ENCODE measurements at regions not wholly inside any gene's neighbourhood (a gene's known extent, or its start where the extent isn't known, plus 50 kb on each side); places are given as distances from the start of the nearest gene placed in this dataset.

DNA sequence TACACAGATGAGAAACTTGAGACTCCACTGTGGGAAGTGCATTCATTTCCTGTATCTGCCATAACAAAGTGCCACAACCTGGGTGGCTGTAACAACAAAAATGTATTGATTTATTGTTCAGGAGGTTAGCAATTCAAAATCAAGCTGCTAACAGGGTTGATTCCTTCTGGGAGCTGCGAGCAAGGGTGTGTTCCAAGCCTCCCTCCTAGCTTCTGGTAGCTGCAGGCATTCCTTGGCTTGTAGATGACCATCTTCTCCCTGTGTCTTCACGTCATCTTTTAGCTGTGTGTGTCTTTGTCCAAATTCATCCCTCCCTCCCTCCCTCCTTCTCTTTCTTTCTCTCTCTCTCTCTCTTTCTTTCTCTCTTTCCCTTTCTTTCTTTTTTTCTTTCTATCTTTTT lies 258.1 kb downstream of the MSX2 start:
- DNase-seq (ENCODE audit: low read depth), result no peak
- TF ChIP-seq, protein P1, sequence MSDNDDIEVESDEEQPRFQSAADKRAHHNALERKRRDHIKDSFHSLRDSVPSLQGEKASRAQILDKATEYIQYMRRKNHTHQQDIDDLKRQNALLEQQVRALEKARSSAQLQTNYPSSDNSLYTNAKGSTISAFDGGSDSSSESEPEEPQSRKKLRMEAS (IDR thresholded peaks at IDR 0.05; ENCODE audit: low read depth, low read length), result no peak
- TF ChIP-seq POLR2A (IDR thresholded peaks at IDR 0.05; ENCODE audit: extremely low read depth, insufficient read length) (no peak), MYC (IDR thresholded peaks at IDR 0.05; ENCODE audit: low read depth, low read length) (no peak)
- TF ChIP-seq, protein P2, sequence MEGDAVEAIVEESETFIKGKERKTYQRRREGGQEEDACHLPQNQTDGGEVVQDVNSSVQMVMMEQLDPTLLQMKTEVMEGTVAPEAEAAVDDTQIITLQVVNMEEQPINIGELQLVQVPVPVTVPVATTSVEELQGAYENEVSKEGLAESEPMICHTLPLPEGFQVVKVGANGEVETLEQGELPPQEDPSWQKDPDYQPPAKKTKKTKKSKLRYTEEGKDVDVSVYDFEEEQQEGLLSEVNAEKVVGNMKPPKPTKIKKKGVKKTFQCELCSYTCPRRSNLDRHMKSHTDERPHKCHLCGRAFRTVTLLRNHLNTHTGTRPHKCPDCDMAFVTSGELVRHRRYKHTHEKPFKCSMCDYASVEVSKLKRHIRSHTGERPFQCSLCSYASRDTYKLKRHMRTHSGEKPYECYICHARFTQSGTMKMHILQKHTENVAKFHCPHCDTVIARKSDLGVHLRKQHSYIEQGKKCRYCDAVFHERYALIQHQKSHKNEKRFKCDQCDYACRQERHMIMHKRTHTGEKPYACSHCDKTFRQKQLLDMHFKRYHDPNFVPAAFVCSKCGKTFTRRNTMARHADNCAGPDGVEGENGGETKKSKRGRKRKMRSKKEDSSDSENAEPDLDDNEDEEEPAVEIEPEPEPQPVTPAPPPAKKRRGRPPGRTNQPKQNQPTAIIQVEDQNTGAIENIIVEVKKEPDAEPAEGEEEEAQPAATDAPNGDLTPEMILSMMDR (IDR thresholded peaks at IDR 0.05; ENCODE audit: low read depth, low read length), result no peak
- no peak overlapping the region for H3K4me3 ChIP-seq (ENCODE audit: low read depth, low read length)

DNA sequence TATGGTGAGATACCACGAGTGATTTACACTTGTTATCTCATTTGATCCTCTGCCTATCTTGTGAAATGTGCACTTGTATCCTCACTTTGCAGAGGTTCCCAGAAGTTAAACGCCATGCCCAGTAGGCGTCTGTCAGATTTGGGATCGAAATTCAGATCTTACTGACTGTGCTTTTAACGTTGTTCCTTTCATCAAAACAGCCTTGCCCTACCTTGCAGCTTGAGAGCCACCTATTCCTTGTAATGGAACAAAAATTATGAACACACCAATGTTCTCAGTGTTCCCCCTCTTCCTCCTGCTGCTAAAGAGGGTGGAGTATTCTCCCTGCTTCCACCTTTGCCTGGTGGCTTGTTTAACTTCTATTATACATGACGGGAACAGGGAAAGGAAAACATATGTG lies 257.0 kb downstream of the MSX2 start:
- TF ChIP-seq, protein P2 (IDR thresholded peaks at IDR 0.05; ENCODE audit: low read depth, low read length), result no peak
- TF ChIP-seq POLR2A (IDR thresholded peaks at IDR 0.05; ENCODE audit: extremely low read depth, insufficient read length) (no peak), MYC (IDR thresholded peaks at IDR 0.05; ENCODE audit: low read depth, low read length) (no peak)
- TF ChIP-seq, protein P1 (IDR thresholded peaks at IDR 0.05; ENCODE audit: low read depth, low read length), result no peak
- no peak for DNase-seq (ENCODE audit: low read depth)

DNA sequence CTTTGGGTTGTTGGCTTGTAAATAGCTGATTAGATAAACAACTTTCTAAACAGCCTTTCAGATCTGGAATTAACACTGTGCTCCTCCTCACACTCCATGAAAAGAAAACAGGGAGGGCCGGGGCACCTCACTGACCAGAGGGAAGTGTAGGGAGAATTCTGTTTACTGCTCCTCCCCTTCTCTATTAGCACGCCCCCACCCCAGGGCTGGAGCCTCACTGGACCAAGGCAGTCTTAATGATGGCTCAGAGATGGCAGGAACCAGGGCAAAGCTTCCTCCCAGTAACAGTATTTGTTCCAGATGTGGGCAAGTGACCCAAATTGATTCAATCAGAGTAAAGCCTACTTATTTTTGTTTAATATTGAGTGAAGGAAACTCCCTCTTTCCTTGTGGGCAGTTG lies 256.6 kb downstream of the MSX2 start:
- H3K4me3 ChIP-seq (ENCODE audit: low read depth, low read length), result no peak overlapping the region
- no peak for DNase-seq (ENCODE audit: low read depth)
- no peak for TF ChIP-seq MYC (IDR thresholded peaks at IDR 0.05; ENCODE audit: low read depth, low read length)
- TF ChIP-seq, protein P1 (IDR thresholded peaks at IDR 0.05; ENCODE audit: low read depth, low read length), result no peak
- TF ChIP-seq POLR2A (IDR thresholded peaks at IDR 0.05; ENCODE audit: extremely low read depth, insufficient read length), result no peak
- TF ChIP-seq, protein P2 (IDR thresholded peaks at IDR 0.05; ENCODE audit: low read depth, low read length), result no peak

More for the DNA sequence above, 257.0 kb downstream of the MSX2 start:
- no peak overlapping the region for H3K4me3 ChIP-seq (ENCODE audit: low read depth, low read length)

DNA sequence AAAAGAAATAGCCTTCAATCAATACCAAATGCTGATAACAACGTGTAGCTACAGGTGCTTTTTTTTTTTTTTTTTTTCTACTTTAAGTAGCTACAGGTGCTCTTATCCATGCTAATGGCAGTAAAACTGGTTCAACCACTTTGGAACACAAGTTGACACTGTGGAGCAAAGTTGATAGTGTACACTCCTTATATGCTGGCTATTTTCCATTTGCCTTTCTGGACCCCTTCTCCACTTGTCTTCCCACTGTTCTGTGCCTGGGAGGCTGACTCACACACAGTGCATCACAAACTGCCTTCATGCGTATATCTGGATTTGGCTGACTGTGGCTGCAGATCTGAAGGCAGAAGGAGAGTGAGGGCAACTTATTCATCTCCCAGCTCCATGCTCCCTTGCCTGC lies 247.9 kb downstream of the MSX2 start:
- no peak for DNase-seq (ENCODE audit: low read depth)
- TF ChIP-seq, protein P1 (IDR thresholded peaks at IDR 0.05; ENCODE audit: low read depth, low read length), result no peak
- TF ChIP-seq MYC (IDR thresholded peaks at IDR 0.05; ENCODE audit: low read depth, low read length) (no peak), POLR2A (IDR thresholded peaks at IDR 0.05; ENCODE audit: extremely low read depth, insufficient read length) (no peak)
- TF ChIP-seq, protein P2 (IDR thresholded peaks at IDR 0.05; ENCODE audit: low read depth, low read length), result no peak

DNA sequence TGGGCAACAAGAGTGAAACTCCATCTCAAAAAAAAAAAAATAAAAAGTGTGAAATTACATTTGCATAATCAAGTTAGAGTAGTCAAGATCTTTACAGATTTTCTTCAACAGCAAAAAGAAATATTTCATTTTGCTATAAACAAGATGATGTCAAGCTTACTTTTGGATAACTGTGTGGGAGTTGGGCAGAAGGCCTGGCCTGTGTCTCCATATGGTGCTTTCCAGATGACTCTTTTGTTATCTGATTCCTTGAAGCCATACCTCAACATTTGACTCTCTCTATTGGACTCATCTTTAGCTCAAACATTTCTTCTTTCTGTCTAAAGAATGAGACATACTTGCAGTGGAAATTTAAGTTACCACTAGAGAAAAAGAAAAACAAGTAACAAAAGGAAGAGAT lies 246.8 kb downstream of the MSX2 start:
- no peak for DNase-seq (ENCODE audit: low read depth)
- TF ChIP-seq, protein P1 (IDR thresholded peaks at IDR 0.05; ENCODE audit: low read depth, low read length), result no peak
- TF ChIP-seq, protein P2 (IDR thresholded peaks at IDR 0.05; ENCODE audit: low read depth, low read length), result no peak
- TF ChIP-seq MYC (IDR thresholded peaks at IDR 0.05; ENCODE audit: low read depth, low read length), result no peak
- no peak for TF ChIP-seq POLR2A (IDR thresholded peaks at IDR 0.05; ENCODE audit: extremely low read depth, insufficient read length)
- no peak overlapping the region for H3K4me3 ChIP-seq (ENCODE audit: low read depth, low read length)

More for the DNA sequence above, 247.9 kb downstream of the MSX2 start:
- H3K4me3 ChIP-seq (ENCODE audit: low read depth, low read length), result no peak overlapping the region

Data from NB4 (cell line).